ENCODE measurements at regions not wholly inside any gene's neighbourhood (a gene's known extent, or its start where the extent isn't known, plus 50 kb on each side); places are given as distances from the start of the nearest gene placed in this dataset.

- no peak for TF ChIP-seq CTCF (IDR thresholded peaks at IDR 0.05; ENCODE audit: low read depth, low read length, poor library complexity, severe bottlenecking)
- no peak for TF ChIP-seq EZH2phosphoT487 (IDR thresholded peaks at IDR 0.05; ENCODE audit: borderline replicate concordance, low read length)
Observed at GRCh38 chr6:134551245-134551960, 233.5 kb upstream of the SGK1 start.

Measured in DOHH2 (cell line).